Suprapubic skin (tissue), 3 donors: ENCODE measurements at regions not wholly inside any gene's neighbourhood (a gene's known extent, or its start where the extent isn't known, plus 50 kb on each side); places are given as distances from the start of the nearest gene placed in this dataset.

Source experiments
- EP300 ChIP-seq: sonication (generic); formaldehyde crosslinking; IDR thresholded peaks from one replicate; pipeline ENCODE4 v1.6.1; 2017; ENCODE audit warnings: antibody characterized with exemption
- TF ChIP-seq, protein P1 (sequence below), 2 donors: fragments of 200-600 bp in 1 of 2; fragments of 450-650 bp in 1 of 2; sonication (generic) in 1 of 2; IDR thresholded peaks; one replicate each; pipeline ENCODE4 v1.5.1; 2016 to 2019; ENCODE audit warnings: antibody characterized with exemption in 2 of 2, mild to moderate bottlenecking in 1 of 2, moderate library complexity in 1 of 2

DNA sequence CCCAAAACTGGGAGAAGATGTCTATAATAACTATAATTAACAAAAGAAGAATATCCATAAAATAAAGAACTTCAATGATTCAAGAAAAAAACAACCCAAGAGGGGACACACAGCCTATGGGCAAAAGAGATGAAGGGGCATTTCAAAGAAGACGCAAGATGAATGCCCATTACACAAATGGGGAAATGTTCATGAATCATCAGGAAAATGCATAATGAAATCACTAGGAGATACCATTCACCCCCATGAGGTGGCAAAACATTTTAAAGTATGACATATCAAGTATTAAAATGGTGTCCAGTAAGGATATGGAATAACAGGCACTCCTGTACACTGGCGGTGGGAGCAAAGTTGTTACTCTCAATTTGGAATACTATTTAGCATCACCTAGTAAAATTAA is 183.3 kb downstream of the TXNL1 start:
- TF ChIP-seq, protein P1, sequence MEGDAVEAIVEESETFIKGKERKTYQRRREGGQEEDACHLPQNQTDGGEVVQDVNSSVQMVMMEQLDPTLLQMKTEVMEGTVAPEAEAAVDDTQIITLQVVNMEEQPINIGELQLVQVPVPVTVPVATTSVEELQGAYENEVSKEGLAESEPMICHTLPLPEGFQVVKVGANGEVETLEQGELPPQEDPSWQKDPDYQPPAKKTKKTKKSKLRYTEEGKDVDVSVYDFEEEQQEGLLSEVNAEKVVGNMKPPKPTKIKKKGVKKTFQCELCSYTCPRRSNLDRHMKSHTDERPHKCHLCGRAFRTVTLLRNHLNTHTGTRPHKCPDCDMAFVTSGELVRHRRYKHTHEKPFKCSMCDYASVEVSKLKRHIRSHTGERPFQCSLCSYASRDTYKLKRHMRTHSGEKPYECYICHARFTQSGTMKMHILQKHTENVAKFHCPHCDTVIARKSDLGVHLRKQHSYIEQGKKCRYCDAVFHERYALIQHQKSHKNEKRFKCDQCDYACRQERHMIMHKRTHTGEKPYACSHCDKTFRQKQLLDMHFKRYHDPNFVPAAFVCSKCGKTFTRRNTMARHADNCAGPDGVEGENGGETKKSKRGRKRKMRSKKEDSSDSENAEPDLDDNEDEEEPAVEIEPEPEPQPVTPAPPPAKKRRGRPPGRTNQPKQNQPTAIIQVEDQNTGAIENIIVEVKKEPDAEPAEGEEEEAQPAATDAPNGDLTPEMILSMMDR (IDR thresholded peaks at IDR 0.05) = no peak
- no peak for TF ChIP-seq EP300
